ENCODE measurements at regions not wholly inside any gene's neighbourhood (a gene's known extent, or its start where the extent isn't known, plus 50 kb on each side); places are given as distances from the start of the nearest gene placed in this dataset.

DNA sequence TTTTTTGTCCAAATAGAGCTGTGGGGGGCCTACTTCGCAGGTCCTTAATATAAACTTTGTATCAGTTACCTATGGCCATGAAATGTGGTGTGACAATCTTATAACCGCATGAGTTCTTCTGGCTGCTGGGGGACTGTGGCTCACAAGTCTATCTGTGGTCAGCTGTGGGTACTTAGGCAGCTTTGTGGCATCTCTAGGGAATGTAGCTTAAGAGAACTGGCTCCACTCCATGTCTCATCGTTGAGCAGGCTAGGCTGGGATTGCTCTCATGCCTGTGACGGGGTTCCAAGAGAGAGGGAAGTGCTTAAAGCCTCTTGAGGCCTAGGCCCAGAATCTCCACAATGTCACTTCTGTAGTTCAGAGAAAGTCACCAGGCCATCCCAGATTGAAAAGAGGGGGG is 140.5 kb downstream of the BTBD3 start:
- Histone ChIP-seq H3K9me2 (replicated peaks; ENCODE audit: low read length) (no peaks in the 10 kb centered on the region), H3K4me2 (ENCODE audit: low read length) (no peak overlapping the region), H3K36me3 (ENCODE audit: low read depth, low read length) (no peaks in the 10 kb centered on the region), H3K79me2 (ENCODE audit: low read length) (no peaks in the 10 kb centered on the region), H4K20me1 (ENCODE audit: low read length) (no peaks in the 10 kb centered on the region), H3K9me3 (ENCODE audit: low read length) (no peaks in the 10 kb centered on the region), H3F3A (ENCODE audit: low read length, unreplicated experiment) (no peaks in the 10 kb centered on the region), H3K4me3 (ENCODE audit: low read length) (no peak overlapping the region), H3K4me1 (ENCODE audit: insufficient read depth, low read length) (peaks cover 6% of the 10 kb centered on the region), H2AFZ (ENCODE audit: low read length) (no peak overlapping the region), H3K27ac (ENCODE audit: low read length) (no peak overlapping the region), H3K9ac (ENCODE audit: low read length) (no peak overlapping the region), H3K27me3 (ENCODE audit: low read length) (no peaks in the 10 kb centered on the region)
- no peak for DNase-seq
- ATAC-seq, result no peak
- no TSS peak for BruUV-seq (replicated peaks)
- ChIA-PET POLR2A (ENCODE audit: unreplicated experiment) (no interaction called here), CTCF (no interaction called here)
- no peak for TF ChIP-seq EZH2 (IDR thresholded peaks at IDR 0.05; ENCODE audit: low read length, unreplicated experiment)
- no peak for TF ChIP-seq CTCF (conservative IDR thresholded peaks at IDR 0.05; ENCODE audit: low read depth, low read length)
- TF ChIP-seq EZH2phosphoT487 (IDR thresholded peaks at IDR 0.05; ENCODE audit: borderline replicate concordance, low read length), result no peak
- intact Hi-C loops (cut with micrococcal nuclease), result no loop called here

DNA sequence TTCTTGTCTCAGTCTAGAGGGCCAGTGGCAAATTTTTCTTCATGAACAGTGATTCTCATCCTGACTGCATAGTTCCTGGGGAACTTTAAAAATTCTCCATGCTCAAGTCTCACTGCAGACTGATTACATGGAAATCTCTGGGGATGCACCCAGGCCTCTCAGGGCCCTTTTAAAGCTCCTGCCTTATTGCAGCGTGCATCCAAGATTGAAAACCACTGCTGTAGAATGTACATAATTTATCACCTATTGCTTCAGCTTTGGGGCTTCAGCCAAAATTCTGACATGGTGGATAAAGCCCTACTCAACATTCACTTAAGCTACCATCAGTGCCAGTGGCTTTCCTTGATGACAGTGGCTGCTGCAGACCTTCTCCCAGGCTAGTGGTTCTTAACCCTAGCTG is 143.8 kb downstream of the BTBD3 start:
- ATAC-seq, result no peak
- Histone ChIP-seq H3K27me3 (ENCODE audit: low read length) (no peaks in the 10 kb centered on the region), H3K9ac (ENCODE audit: low read length) (no peak overlapping the region), H3K9me3 (ENCODE audit: low read length) (no peaks in the 10 kb centered on the region), H2AFZ (ENCODE audit: low read length) (no peak overlapping the region), H3K4me2 (ENCODE audit: low read length) (no peak overlapping the region), H3K9me2 (replicated peaks; ENCODE audit: low read length) (no peaks in the 10 kb centered on the region), H3K79me2 (ENCODE audit: low read length) (no peaks in the 10 kb centered on the region), H3K4me1 (ENCODE audit: insufficient read depth, low read length) (no peaks in the 10 kb centered on the region), H3K36me3 (ENCODE audit: low read depth, low read length) (no peaks in the 10 kb centered on the region), H4K20me1 (ENCODE audit: low read length) (no peaks in the 10 kb centered on the region), H3K27ac (ENCODE audit: low read length) (no peak overlapping the region), H3K4me3 (ENCODE audit: low read length) (no peak overlapping the region), H3F3A (ENCODE audit: low read length, unreplicated experiment) (no peaks in the 10 kb centered on the region)
- TF ChIP-seq EZH2phosphoT487 (IDR thresholded peaks at IDR 0.05; ENCODE audit: borderline replicate concordance, low read length) (no peak), CTCF (conservative IDR thresholded peaks at IDR 0.05; ENCODE audit: low read depth, low read length) (no peak), EZH2 (IDR thresholded peaks at IDR 0.05; ENCODE audit: low read length, unreplicated experiment) (no peak)
- DNase-seq, result no peak
- CTCF ChIA-PET, result no interaction called here
- intact Hi-C loops (cut with micrococcal nuclease), result no loop called here
- POLR2A ChIA-PET (ENCODE audit: unreplicated experiment), result no interaction called here
- BruUV-seq (replicated peaks), result no TSS peak

GRCh38 chr20:12063106-12063684 is 145.5 kb downstream of the BTBD3 start:
- Histone ChIP-seq H3K27ac (ENCODE audit: low read length) (no peak overlapping the region), H2AFZ (ENCODE audit: low read length) (no peak overlapping the region), H3F3A (ENCODE audit: low read length, unreplicated experiment) (no peaks in the 10 kb centered on the region), H3K36me3 (ENCODE audit: low read depth, low read length) (no peaks in the 10 kb centered on the region), H3K9me2 (replicated peaks; ENCODE audit: low read length) (no peaks in the 10 kb centered on the region), H3K4me3 (ENCODE audit: low read length) (no peak overlapping the region), H3K79me2 (ENCODE audit: low read length) (no peaks in the 10 kb centered on the region), H3K9me3 (ENCODE audit: low read length) (no peaks in the 10 kb centered on the region), H3K4me2 (ENCODE audit: low read length) (no peak overlapping the region), H4K20me1 (ENCODE audit: low read length) (no peaks in the 10 kb centered on the region), H3K9ac (ENCODE audit: low read length) (no peak overlapping the region), H3K27me3 (ENCODE audit: low read length) (no peaks in the 10 kb centered on the region), H3K4me1 (ENCODE audit: insufficient read depth, low read length) (no peaks in the 10 kb centered on the region)
- POLR2A ChIA-PET (ENCODE audit: unreplicated experiment), result no interaction called here
- no peak for ATAC-seq
- DNase-seq, result no peak
- TF ChIP-seq CTCF (conservative IDR thresholded peaks at IDR 0.05; ENCODE audit: low read depth, low read length) (no peak), EZH2 (IDR thresholded peaks at IDR 0.05; ENCODE audit: low read length, unreplicated experiment) (no peak), EZH2phosphoT487 (IDR thresholded peaks at IDR 0.05; ENCODE audit: borderline replicate concordance, low read length) (no peak)
- intact Hi-C loops (cut with micrococcal nuclease), result no loop called here
- CTCF ChIA-PET, result no interaction called here
- BruUV-seq (replicated peaks), result no TSS peak

Measured in PC-3 (cell line).